Left lung (tissue), 4 donors: ENCODE measurements at regions not wholly inside any gene's neighbourhood (a gene's known extent, or its start where the extent isn't known, plus 50 kb on each side); places are given as distances from the start of the nearest gene placed in this dataset.
A peak's percentile ranks its signal among the peaks of the same experiment; 100 is the strongest.

Experiments used
- ATAC-seq: fragments of 200-7000 bp; cut with Tn5 transposase; one replicate; pipeline ENCODE4 v1.9.1; 2020; ENCODE audit warnings: moderate library complexity
- DNase-seq, 4 donors: peaks; one replicate each; pipeline ENCODE4 v3.0.0-alpha.2; 2013 to 2020
- H3K27ac ChIP-seq, 2 donors: fragments of 200-600 bp; sonication (generic) in 1 of 2; one replicate each; pipeline versions ENCODE4 v1.5.0 to v1.8.0; 2020 to 2021
- H3K27me3 ChIP-seq, 2 donors: fragments of 200-600 bp; sonication (generic) in 1 of 2; one replicate each; pipeline versions ENCODE4 v1.5.0 to v1.8.0; 2020 to 2021
- H3K36me3 ChIP-seq, 2 donors: fragments of 200-600 bp; sonication (generic) in 1 of 2; one replicate each; pipeline versions ENCODE4 v1.5.0 to v1.8.0; 2020 to 2021
- H3K4me1 ChIP-seq, 2 donors: fragments of 200-600 bp; one replicate each; pipeline ENCODE4 v1.8.0; 2021
- H3K4me3 ChIP-seq, 2 donors: fragments of 200-600 bp; sonication (generic) in 1 of 2; one replicate each; pipeline versions ENCODE4 v1.5.0 to v1.8.0; 2020 to 2021; ENCODE audit warnings: mild to moderate bottlenecking in 1 of 2
- H3K9me3 ChIP-seq, 2 donors: fragments of 200-600 bp; sonication (generic) in 1 of 2; one replicate each; pipeline versions ENCODE4 v1.5.0 to v1.8.0; 2020 to 2021
- CTCF ChIP-seq, 2 donors: fragments of 200-600 bp; sonication (generic) in 1 of 2; IDR thresholded peaks; one replicate each; pipeline versions ENCODE4 v1.5.0 to v1.8.0; 2021; ENCODE audit warnings: antibody characterized with exemption in 2 of 2
- intact Hi-C, 2 donors: fragments of 100-400 bp; cut with DNase I; formaldehyde crosslinking; loops; one replicate each; pipeline versions ENCODE4 v1.11.2 to v1.14.2; 2022
- donor health status: DM: no; HTN: yes; CAD: no.
- donor health status: DM: no; HTN: no; CAD: no.

GRCh38 chr10:128457136-128457535 lies 330.9 kb upstream of the MKI67 start:
- DNase-seq (peak in 1 of 4 donors; percentile 55), ATAC-seq (no peak)
- no peak overlapping the region for H3K27ac ChIP-seq
- no peaks in the 10 kb centered on the region for H3K4me1 ChIP-seq
- H3K4me3 ChIP-seq = no peak overlapping the region
- no peaks in the 10 kb centered on the region for H3K9me3 ChIP-seq
- TF ChIP-seq CTCF (IDR thresholded peaks at IDR 0.05) = no peak
- H3K36me3 ChIP-seq = no peaks in the 10 kb centered on the region
- intact Hi-C loops = no loop called here
- H3K27me3 ChIP-seq = no peaks in the 10 kb centered on the region

- Histone ChIP-seq H3K4me3 (no peak overlapping the region), H3K9me3 (no peaks in the 10 kb centered on the region), H3K4me1 (no peaks in the 10 kb centered on the region), H3K36me3 (no peaks in the 10 kb centered on the region), H3K27me3 (peaks cover 0 to 25% of the 10 kb centered on the region in 2 donors), H3K27ac (no peak overlapping the region)
- no peak for TF ChIP-seq CTCF (IDR thresholded peaks at IDR 0.05)
- no peak for DNase-seq
- intact Hi-C loops = no loop called here
- ATAC-seq = no peak
Measured at GRCh38 chr10:128461991-128462390, 335.8 kb upstream of the MKI67 start.

- no peaks in the 10 kb centered on the region for H3K9me3 ChIP-seq
- no peak overlapping the region for H3K4me3 ChIP-seq
- TF ChIP-seq CTCF (IDR thresholded peaks at IDR 0.05) = no peak
- ATAC-seq (no peak), DNase-seq (no peak)
- no peaks in the 10 kb centered on the region for H3K4me1 ChIP-seq
- intact Hi-C loops = no loop called here
- no peaks in the 10 kb centered on the region for H3K36me3 ChIP-seq
- H3K27ac ChIP-seq = no peak overlapping the region
- H3K27me3 ChIP-seq = peaks cover 0 to 26% of the 10 kb centered on the region in 2 donors
Measured at GRCh38 chr10:128462844-128463243, 336.6 kb upstream of the MKI67 start.

- intact Hi-C loops = no loop called here
- Histone ChIP-seq H3K9me3 (no peaks in the 10 kb centered on the region), H3K36me3 (no peaks in the 10 kb centered on the region), H3K4me3 (no peak overlapping the region), H3K27me3 (peaks cover 0 to 26% of the 10 kb centered on the region in 2 donors), H3K4me1 (no peaks in the 10 kb centered on the region), H3K27ac (no peak overlapping the region)
- no peak for TF ChIP-seq CTCF (IDR thresholded peaks at IDR 0.05)
- DNase-seq (peak in 3 of 4 donors; percentile 10 to 66 (median 60)), ATAC-seq (peak; percentile 64)
Measured at GRCh38 chr10:128463991-128464760, 338.0 kb upstream of the MKI67 start.

- H3K27ac ChIP-seq = no peak overlapping the region
- no peak for DNase-seq
- no peak overlapping the region for H3K4me3 ChIP-seq
- intact Hi-C loops = no loop called here
- no peaks in the 10 kb centered on the region for H3K4me1 ChIP-seq
- peaks cover 0 to 33% of the 10 kb centered on the region in 2 donors for H3K27me3 ChIP-seq
- no peaks in the 10 kb centered on the region for H3K36me3 ChIP-seq
- H3K9me3 ChIP-seq = no peaks in the 10 kb centered on the region
- ATAC-seq = no peak
- no peak for TF ChIP-seq CTCF (IDR thresholded peaks at IDR 0.05)
Measured at GRCh38 chr10:128465697-128466096, 339.5 kb upstream of the MKI67 start.
